ENCODE measurements at regions not wholly inside any gene's neighbourhood (a gene's known extent, or its start where the extent isn't known, plus 50 kb on each side); places are given as distances from the start of the nearest gene placed in this dataset.
A peak's percentile ranks its signal among the peaks of the same experiment; 100 is the strongest.
"Not testable (repeated sequence)": the region's sequence is repeated elsewhere in the genome, so short reads cannot be mapped to it uniquely, and the experiment has no call there.

- Mint-ChIP-seq H3K4me1 (no peaks in the 10 kb centered on the region), H3K27me3 (ENCODE audit: low read depth in 3 of 3) (peaks cover 0 to 8% (median 3%) of the 10 kb centered on the region in 3 donors), H3K4me3 (no peak overlapping the region), H3K9me3 (no peaks in the 10 kb centered on the region), H3K36me3 (no peaks in the 10 kb centered on the region), H3K27ac (no peak overlapping the region)
- DNase-seq: no peak
Measured at GRCh38 chr15:77869021-77869895, 208.3 kb downstream of the TBC1D2B start.

GRCh38 chr15:77868048-77868629 is 209.4 kb downstream of the TBC1D2B start:
- not testable (repeated sequence) for H3K4me3 Mint-ChIP-seq; H3K9me3 Mint-ChIP-seq; H3K4me1 Mint-ChIP-seq; DNase-seq; H3K36me3 Mint-ChIP-seq; H3K27me3 Mint-ChIP-seq (ENCODE audit: low read depth in 3 of 3)
- peak overlapping the region in 1 of 6 donors; percentile 34 for H3K27ac Mint-ChIP-seq

GRCh38 chr15:77867266-77868047 is 210.1 kb downstream of the TBC1D2B start:
- Mint-ChIP-seq H3K36me3 (no peaks in the 10 kb centered on the region), H3K4me1 (no peaks in the 10 kb centered on the region), H3K4me3 (no peak overlapping the region), H3K9me3 (no peaks in the 10 kb centered on the region), H3K27me3 (ENCODE audit: low read depth in 3 of 3) (peaks cover 0 to 9% (median 3%) of the 10 kb centered on the region in 3 donors), H3K27ac (peak overlapping the region in 1 of 6 donors; percentile 34)
- DNase-seq: no peak

GRCh38 chr15:77866596-77867125 is 210.8 kb downstream of the TBC1D2B start:
- DNase-seq: no peak
- Mint-ChIP-seq H3K27me3 (ENCODE audit: low read depth in 3 of 3) (peaks cover 0 to 9% (median 3%) of the 10 kb centered on the region in 3 donors), H3K4me1 (no peaks in the 10 kb centered on the region), H3K27ac (no peak overlapping the region), H3K4me3 (no peak overlapping the region), H3K9me3 (no peaks in the 10 kb centered on the region), H3K36me3 (no peaks in the 10 kb centered on the region)

- no peaks in the 10 kb centered on the region for H3K9me3 Mint-ChIP-seq
- H3K4me1 Mint-ChIP-seq: no peaks in the 10 kb centered on the region
- H3K36me3 Mint-ChIP-seq: no peaks in the 10 kb centered on the region
- DNase-seq: no peak
- H3K27me3 Mint-ChIP-seq (ENCODE audit: low read depth in 3 of 3): peaks cover 0 to 5% (median 3%) of the 10 kb centered on the region in 3 donors
- no peak overlapping the region for H3K4me3 Mint-ChIP-seq
- no peak overlapping the region for H3K27ac Mint-ChIP-seq
Measured at GRCh38 chr15:77866186-77866585, 211.3 kb downstream of the TBC1D2B start.

- H3K27me3 Mint-ChIP-seq (ENCODE audit: low read depth in 3 of 3): peaks cover 0 to 5% (median 3%) of the 10 kb centered on the region in 3 donors
- H3K4me3 Mint-ChIP-seq: no peak overlapping the region
- no peak for DNase-seq
- no peaks in the 10 kb centered on the region for H3K9me3 Mint-ChIP-seq
- H3K36me3 Mint-ChIP-seq: no peaks in the 10 kb centered on the region
- no peaks in the 10 kb centered on the region for H3K4me1 Mint-ChIP-seq
- no peak overlapping the region for H3K27ac Mint-ChIP-seq
Measured at GRCh38 chr15:77865701-77866100, 211.8 kb downstream of the TBC1D2B start.

- Mint-ChIP-seq H3K4me1 (no peaks in the 10 kb centered on the region), H3K9me3 (no peaks in the 10 kb centered on the region), H3K27ac (no peak overlapping the region), H3K4me3 (no peak overlapping the region), H3K27me3 (ENCODE audit: low read depth in 3 of 3) (peaks cover 0 to 3% (median 3%) of the 10 kb centered on the region in 3 donors), H3K36me3 (no peaks in the 10 kb centered on the region)
- DNase-seq: no peak
Measured at GRCh38 chr15:77865106-77865610, 212.4 kb downstream of the TBC1D2B start.

GRCh38 chr15:77864211-77865105 is 213.1 kb downstream of the TBC1D2B start:
- H3K9me3 Mint-ChIP-seq: no peaks in the 10 kb centered on the region
- no peak overlapping the region for H3K4me3 Mint-ChIP-seq
- H3K4me1 Mint-ChIP-seq: no peaks in the 10 kb centered on the region
- no peaks in the 10 kb centered on the region for H3K36me3 Mint-ChIP-seq
- H3K27ac Mint-ChIP-seq: no peak overlapping the region
- no peak for DNase-seq
- peaks cover 0 to 5% (median 3%) of the 10 kb centered on the region in 3 donors for H3K27me3 Mint-ChIP-seq (ENCODE audit: low read depth in 3 of 3)

GRCh38 chr15:77863491-77864105 is 213.9 kb downstream of the TBC1D2B start:
- no peak overlapping the region for H3K27ac Mint-ChIP-seq
- H3K4me1 Mint-ChIP-seq: no peaks in the 10 kb centered on the region
- H3K4me3 Mint-ChIP-seq: no peak overlapping the region
- peaks cover 0 to 5% (median 3%) of the 10 kb centered on the region in 3 donors for H3K27me3 Mint-ChIP-seq (ENCODE audit: low read depth in 3 of 3)
- no peaks in the 10 kb centered on the region for H3K9me3 Mint-ChIP-seq
- H3K36me3 Mint-ChIP-seq: no peaks in the 10 kb centered on the region
- no peak for DNase-seq

- H3K27ac Mint-ChIP-seq: no peak overlapping the region
Measured at GRCh38 chr15:77862651-77863104, 214.8 kb downstream of the TBC1D2B start.

GRCh38 chr15:77861997-77862635 is 215.4 kb downstream of the TBC1D2B start:
- DNase-seq; H3K9me3 Mint-ChIP-seq; H3K27me3 Mint-ChIP-seq (ENCODE audit: low read depth in 3 of 3); H3K36me3 Mint-ChIP-seq; H3K4me1 Mint-ChIP-seq; H3K4me3 Mint-ChIP-seq; H3K27ac Mint-ChIP-seq: not testable (repeated sequence)

More at GRCh38 chr15:77862651-77863104, 214.8 kb downstream of the TBC1D2B start:
- Mint-ChIP-seq H3K27me3 (ENCODE audit: low read depth in 3 of 3) (peaks cover 0 to 5% (median 3%) of the 10 kb centered on the region in 3 donors), H3K36me3 (no peaks in the 10 kb centered on the region), H3K9me3 (no peaks in the 10 kb centered on the region), H3K4me3 (no peak overlapping the region), H3K4me1 (no peaks in the 10 kb centered on the region)
- no peak for DNase-seq

- Mint-ChIP-seq H3K27ac (no peak overlapping the region), H3K27me3 (ENCODE audit: low read depth in 3 of 3) (peaks cover 2 to 5% (median 3%) of the 10 kb centered on the region in 3 donors), H3K9me3 (no peaks in the 10 kb centered on the region), H3K4me1 (no peaks in the 10 kb centered on the region), H3K36me3 (no peaks in the 10 kb centered on the region), H3K4me3 (no peak overlapping the region)
- DNase-seq: no peak
Measured at GRCh38 chr15:77860071-77860691, 217.3 kb downstream of the TBC1D2B start.
